BLaER1 treated with 17β-estradiol and CSF1 and Interleukin-3, amounts not matched to agents 10 nM and 100 nM (cell line): ENCODE measurements at regions not wholly inside any gene's neighbourhood (a gene's known extent, or its start where the extent isn't known, plus 50 kb on each side); places are given as distances from the start of the nearest gene placed in this dataset.

Source experiments
- H3K27ac ChIP-seq, 11 experiments: shearing (Covaris generic); formaldehyde crosslinking; 2 replicates each; pipeline ENCODE4 v1.8.1; 2022
- H3K27me3 ChIP-seq, 11 experiments: shearing (Covaris generic); formaldehyde crosslinking; 2 replicates each; pipeline ENCODE4 v1.8.1; 2022
- H3K36me3 ChIP-seq, 11 experiments: shearing (Covaris generic); formaldehyde crosslinking; 2 replicates each; pipeline ENCODE4 v1.8.1; 2022
- H3K4me1 ChIP-seq, 10 experiments: shearing (Covaris generic); formaldehyde crosslinking; 2 replicates each; pipeline ENCODE4 v1.8.1; 2022
- H3K4me2 ChIP-seq, 11 experiments: shearing (Covaris generic); formaldehyde crosslinking; 2 replicates each; pipeline ENCODE4 v1.8.1; 2022
- H3K4me3 ChIP-seq, 10 experiments: shearing (Covaris generic); formaldehyde crosslinking; 2 replicates each; pipeline ENCODE4 v1.8.1; 2022
- H3K9ac ChIP-seq, 11 experiments: shearing (Covaris generic); formaldehyde crosslinking; 2 replicates each; pipeline ENCODE4 v1.8.1; 2022
- H3K9me3 ChIP-seq, 11 experiments: shearing (Covaris generic); formaldehyde crosslinking; replicated peaks in 1 of 11; 2 replicates each; pipeline ENCODE4 v1.8.1; 2022
- H4K20me1 ChIP-seq, 11 experiments: shearing (Covaris generic); formaldehyde crosslinking; 2 replicates each; pipeline ENCODE4 v1.8.1; 2022
- Cebpa-rat ChIP-seq, 11 experiments: shearing (Covaris generic); IDR thresholded peaks; 2 replicates each; pipeline ENCODE4 v1.8.1; 2022

GRCh38 chr17:77906377-77906871 lies 52.1 kb upstream of the TNRC6C start:
- Histone ChIP-seq H3K4me2 (no peak overlapping the region), H3K9ac (no peak overlapping the region), H3K9me3 (peaks cover 0 to 7% (median 0%) of the 10 kb centered on the region in 11 experiments; a peak in 2 of 22 replicates), H3K27me3 (peaks cover 0 to 16% (median 0%) of the 10 kb centered on the region in 11 experiments; a peak in 1 of 22 replicates), H3K4me3 (no peak overlapping the region), H4K20me1 (no peaks in the 10 kb centered on the region), H3K4me1 (no peaks in the 10 kb centered on the region), H3K36me3 (no peaks in the 10 kb centered on the region), H3K27ac (no peak overlapping the region)
- no peak for TF ChIP-seq Cebpa-rat (IDR thresholded peaks at IDR 0.05)

GRCh38 chr17:77907497-77908461 lies 50.7 kb upstream of the TNRC6C start:
- no peaks in the 10 kb centered on the region for H3K36me3 ChIP-seq

GRCh38 chr17:77908501-77908900 lies 50.0 kb upstream of the TNRC6C start:
- Histone ChIP-seq H3K36me3 (no peaks in the 10 kb centered on the region), H4K20me1 (no peaks in the 10 kb centered on the region), H3K4me3 (no peak overlapping the region), H3K4me1 (no peaks in the 10 kb centered on the region), H3K9ac (no peak overlapping the region), H3K4me2 (no peak overlapping the region), H3K27ac (no peak overlapping the region), H3K9me3 (peaks cover 0 to 7% (median 0%) of the 10 kb centered on the region in 11 experiments; a peak in 3 of 22 replicates), H3K27me3 (0 out of 22 replicates have a peak, but pooled peaks cover 0 to 16% (median 0%) of the 10 kb centered on the region in 11 experiments)
- no peak for TF ChIP-seq Cebpa-rat (IDR thresholded peaks at IDR 0.05)

More at GRCh38 chr17:77907497-77908461, 50.7 kb upstream of the TNRC6C start:
- no peak overlapping the region for H3K4me2 ChIP-seq
- H3K27me3 ChIP-seq, result 0 out of 22 replicates have a peak, but pooled peaks cover 0 to 16% (median 0%) of the 10 kb centered on the region in 11 experiments
- peaks cover 0 to 7% (median 0%) of the 10 kb centered on the region in 11 experiments; a peak in 3 of 22 replicates for H3K9me3 ChIP-seq
- no peak overlapping the region for H3K9ac ChIP-seq
- no peak overlapping the region for H3K4me3 ChIP-seq
- H4K20me1 ChIP-seq, result no peaks in the 10 kb centered on the region
- no peak overlapping the region for H3K27ac ChIP-seq
- H3K4me1 ChIP-seq, result no peaks in the 10 kb centered on the region
- no peak for TF ChIP-seq Cebpa-rat (IDR thresholded peaks at IDR 0.05)
